ENCODE measurements at regions not wholly inside any gene's neighbourhood (a gene's known extent, or its start where the extent isn't known, plus 50 kb on each side); places are given as distances from the start of the nearest gene placed in this dataset.

DNA sequence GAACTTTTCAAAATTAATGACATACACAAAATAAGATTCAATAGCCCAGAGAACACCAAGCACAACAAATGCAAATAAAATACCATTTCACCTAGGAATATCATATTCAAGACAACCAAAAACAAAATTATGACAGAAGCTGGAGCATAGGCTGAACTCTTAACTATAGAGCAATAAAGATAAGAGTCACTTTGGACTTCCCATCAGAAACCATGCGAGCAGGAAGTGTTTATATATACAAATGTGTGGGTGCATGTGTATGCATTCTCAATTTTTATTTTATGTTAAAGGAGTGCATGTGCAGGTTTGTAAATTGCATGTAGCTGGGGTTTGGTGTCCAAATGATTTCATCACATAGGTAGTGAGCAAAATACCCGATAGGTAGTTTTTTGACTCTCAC, 291.6 kb downstream of the ARAP2 start:
- no peak for DNase-seq (ENCODE audit: low read depth)
- no peak overlapping the region for H3K4me3 ChIP-seq (ENCODE audit: low read length)
- TF ChIP-seq, protein P1, sequence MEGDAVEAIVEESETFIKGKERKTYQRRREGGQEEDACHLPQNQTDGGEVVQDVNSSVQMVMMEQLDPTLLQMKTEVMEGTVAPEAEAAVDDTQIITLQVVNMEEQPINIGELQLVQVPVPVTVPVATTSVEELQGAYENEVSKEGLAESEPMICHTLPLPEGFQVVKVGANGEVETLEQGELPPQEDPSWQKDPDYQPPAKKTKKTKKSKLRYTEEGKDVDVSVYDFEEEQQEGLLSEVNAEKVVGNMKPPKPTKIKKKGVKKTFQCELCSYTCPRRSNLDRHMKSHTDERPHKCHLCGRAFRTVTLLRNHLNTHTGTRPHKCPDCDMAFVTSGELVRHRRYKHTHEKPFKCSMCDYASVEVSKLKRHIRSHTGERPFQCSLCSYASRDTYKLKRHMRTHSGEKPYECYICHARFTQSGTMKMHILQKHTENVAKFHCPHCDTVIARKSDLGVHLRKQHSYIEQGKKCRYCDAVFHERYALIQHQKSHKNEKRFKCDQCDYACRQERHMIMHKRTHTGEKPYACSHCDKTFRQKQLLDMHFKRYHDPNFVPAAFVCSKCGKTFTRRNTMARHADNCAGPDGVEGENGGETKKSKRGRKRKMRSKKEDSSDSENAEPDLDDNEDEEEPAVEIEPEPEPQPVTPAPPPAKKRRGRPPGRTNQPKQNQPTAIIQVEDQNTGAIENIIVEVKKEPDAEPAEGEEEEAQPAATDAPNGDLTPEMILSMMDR (conservative IDR thresholded peaks at IDR 0.05; ENCODE audit: low read length): no peak

DNA sequence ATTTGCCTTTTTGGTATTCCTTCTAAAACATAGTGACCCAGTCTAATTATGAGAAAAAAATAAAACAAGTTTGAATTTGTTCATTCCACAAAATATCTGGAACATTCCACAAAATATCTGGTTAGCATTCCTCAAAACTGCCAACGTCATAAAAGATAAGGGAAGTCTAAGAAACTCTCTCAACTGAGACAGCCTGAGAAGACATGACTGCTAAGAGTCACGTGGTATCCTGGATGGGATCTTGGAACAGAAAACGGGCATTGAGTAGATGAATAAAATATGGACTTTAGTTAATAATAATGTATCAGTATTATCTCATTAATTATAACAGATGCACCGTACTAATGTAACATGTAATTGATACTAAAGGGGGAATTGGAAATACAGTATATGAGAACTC, 280.9 kb downstream of the ARAP2 start:
- no peak overlapping the region for H3K4me3 ChIP-seq (ENCODE audit: low read length)
- TF ChIP-seq, protein P1 (conservative IDR thresholded peaks at IDR 0.05; ENCODE audit: low read length): no peak
- no peak for DNase-seq (ENCODE audit: low read depth)

GRCh38 chr4:35963974-35964515, 280.3 kb downstream of the ARAP2 start:
- TF ChIP-seq, protein P1 (conservative IDR thresholded peaks at IDR 0.05; ENCODE audit: low read length): no peak
- DNase-seq (ENCODE audit: low read depth): no peak
- H3K4me3 ChIP-seq (ENCODE audit: low read length): no peak overlapping the region

DNA sequence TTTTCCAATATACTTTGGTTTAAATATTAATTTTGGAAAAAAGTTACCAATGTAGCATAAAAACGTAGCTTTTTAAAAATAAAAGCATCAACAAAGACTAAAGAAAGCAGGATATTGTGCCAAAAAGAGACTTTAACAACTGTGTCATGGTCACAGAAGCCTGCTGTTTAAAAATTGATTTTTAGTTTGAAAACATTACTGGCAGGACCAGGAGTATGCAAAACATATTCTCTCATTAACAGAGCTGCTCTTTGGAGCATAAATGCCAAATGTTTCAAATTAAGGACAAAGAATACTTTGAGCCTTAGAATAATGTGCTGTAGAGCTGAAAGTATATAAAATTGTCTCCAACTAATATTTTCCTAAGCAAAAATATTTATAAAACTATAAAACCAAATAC, 279.0 kb downstream of the ARAP2 start:
- no peak for DNase-seq (ENCODE audit: low read depth)
- no peak overlapping the region for H3K4me3 ChIP-seq (ENCODE audit: low read length)
- TF ChIP-seq, protein P1 (conservative IDR thresholded peaks at IDR 0.05; ENCODE audit: low read length): no peak

- no peak overlapping the region for H3K4me3 ChIP-seq (ENCODE audit: low read length)
- TF ChIP-seq, protein P1 (conservative IDR thresholded peaks at IDR 0.05; ENCODE audit: low read length): no peak
- no peak for DNase-seq (ENCODE audit: low read depth)
These were observed 277.7 kb downstream of the ARAP2 start for GRCh38 chr4:35966566-35966965.

DNA sequence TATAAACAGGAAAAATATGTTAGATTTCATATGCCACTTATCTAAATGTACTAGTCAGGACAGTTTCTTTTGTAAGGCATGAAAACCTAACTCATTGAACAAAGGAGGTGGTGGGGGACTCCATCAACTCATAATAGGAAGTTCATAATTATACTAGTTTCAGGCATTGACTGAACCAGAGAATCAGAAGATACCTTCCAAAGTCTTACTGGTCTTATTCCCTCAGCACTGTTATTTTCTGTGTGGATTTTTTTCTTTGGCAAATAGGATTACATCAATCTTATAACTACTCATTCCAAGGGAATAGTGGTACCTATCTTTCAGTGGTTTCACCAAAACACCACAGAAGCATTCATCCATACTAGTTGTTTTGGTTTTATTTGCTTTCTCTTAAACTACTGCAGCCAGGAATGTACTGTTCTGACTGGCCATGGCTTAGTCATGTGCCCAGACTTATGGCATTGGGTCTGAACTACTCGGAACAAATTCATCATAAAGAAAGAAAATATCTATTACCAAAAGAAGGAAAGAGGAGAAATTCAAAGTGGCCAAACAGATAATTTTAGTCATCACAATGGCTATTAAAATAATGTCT, 273.9 kb downstream of the ARAP2 start:
- no peak for DNase-seq (ENCODE audit: low read depth)
- H3K4me3 ChIP-seq (ENCODE audit: low read length): no peak overlapping the region
- TF ChIP-seq, protein P1 (conservative IDR thresholded peaks at IDR 0.05; ENCODE audit: low read length): no peak

GRCh38 chr4:35972814-35973213, 271.5 kb downstream of the ARAP2 start:
- TF ChIP-seq, protein P1 (conservative IDR thresholded peaks at IDR 0.05; ENCODE audit: low read length): no peak
- DNase-seq (ENCODE audit: low read depth): no peak
- no peak overlapping the region for H3K4me3 ChIP-seq (ENCODE audit: low read length)
